HepG2 (cell line): ENCODE measurements at regions not wholly inside any gene's neighbourhood (a gene's known extent, or its start where the extent isn't known, plus 50 kb on each side); places are given as distances from the start of the nearest gene placed in this dataset.

ENCODE experiments used
- ATAC-seq: fragments of 200-7000 bp; cut with Tn5 transposase; 3 replicates; pipeline ENCODE4 v1.9.1; 2020; ENCODE audit warnings: mild to moderate bottlenecking, moderate library complexity
- BruUV-seq: library from RNA; stranded (reverse); fragments of 400-500 nt; replicated peaks from 2 replicates; lab custom pipeline; 2021; lab: Mats Ljungman, UMichigan
- CTCF ChIA-PET: fragments of 300-600 bp; formaldehyde crosslinking; extraction: SDS; loops from one replicate; lab custom pipeline; 2021; ENCODE audit warnings: low total read pairs, inconsistent platforms, low intra/inter-chr PET ratio; lab: Yijun Ruan, JAX
- POLR2A ChIA-PET: fragments of 350-600 bp; sonication (Branson Sonifier 250); formaldehyde crosslinking; loops from one replicate; lab custom pipeline; 2020; ENCODE audit warnings: antibody characterized with exemption, inconsistent platforms; lab: Yijun Ruan, JAX
- DNase-seq: peaks from one replicate; pipeline ENCODE4 v3.0.0-alpha.2; 2015; ENCODE audit warnings: low spot score
- FAIRE-seq: peaks from 3 replicates; lab custom pipeline; 2011; peaks lifted over from hg19 to GRCh38; lab: Jason Lieb, UNC
- H2AFZ ChIP-seq: one replicate; pipeline ENCODE4 v1.6.1; 2011; ENCODE audit warnings: low read length, inconsistent platforms
- H3K27ac ChIP-seq: fragments of 300-600 bp; 3 replicates; pipeline ENCODE4 v1.8.0; 2011; ENCODE audit warnings: mixed run types, mild to moderate bottlenecking, mixed read lengths, low read length, inconsistent platforms; ENCODE audit not compliant: insufficient read depth; ENCODE audit errors: extremely low read length
- H3K27me3 ChIP-seq, 2 experiments: fragments of 200-600 bp in 1 of 2; 2 replicates in 1 of 2; 3 replicates in 1 of 2; pipeline versions ENCODE4 v1.6.0 to v1.8.0; 2011; ENCODE audit warnings: low read length in 2 of 2, mild to moderate bottlenecking in 2 of 2, moderate library complexity in 2 of 2, inconsistent platforms in 1 of 2; ENCODE audit not compliant: insufficient read depth in 2 of 2, control insufficient read depth in 1 of 2
- H3K36me3 ChIP-seq, 2 experiments: fragments of 200-600 bp in 1 of 2; replicated peaks in 1 of 2; 2 replicates in 1 of 2; 3 replicates in 1 of 2; pipeline versions ENCODE4 v1.5.1 to v1.8.0; 2011; ENCODE audit warnings: low read length in 2 of 2, inconsistent platforms in 1 of 2; ENCODE audit not compliant: insufficient read depth in 2 of 2, control insufficient read depth in 1 of 2
- H3K4me1 ChIP-seq: 2 replicates; pipeline ENCODE4 v1.5.1; 2012; ENCODE audit warnings: low read length, inconsistent platforms; ENCODE audit not compliant: insufficient read depth
- H3K4me2 ChIP-seq: 2 replicates; pipeline ENCODE4 v1.6.0; 2011; ENCODE audit warnings: low read depth, low read length, inconsistent platforms
- H3K4me3 ChIP-seq, 3 experiments: fragments of 200-600 bp in 1 of 3; sonication (generic), shearing (Covaris generic) in 1 of 3; replicated peaks in 1 of 3; 2 replicates each; pipeline ENCODE4 v1.5.1; 2011 to 2016; ENCODE audit warnings: low read length in 3 of 3, inconsistent platforms in 2 of 3, low read depth in 2 of 3, mild to moderate bottlenecking in 2 of 3, control low read depth in 1 of 3, mixed read lengths in 1 of 3; ENCODE audit not compliant: insufficient read depth in 1 of 3
- H3K79me2 ChIP-seq: one replicate; pipeline ENCODE4 v1.6.1; 2011; ENCODE audit warnings: low read length, inconsistent platforms; ENCODE audit not compliant: insufficient read depth
- H3K9ac ChIP-seq: 2 replicates; pipeline ENCODE4 v1.6.0; 2011; ENCODE audit warnings: mild to moderate bottlenecking, low read depth, low read length, inconsistent platforms; ENCODE audit not compliant: insufficient read depth
- H3K9me3 ChIP-seq: 2 replicates; pipeline ENCODE4 v1.5.1; 2012; ENCODE audit warnings: mild to moderate bottlenecking, low read length
- H4K20me1 ChIP-seq: 2 replicates; pipeline ENCODE4 v1.6.0; 2011; ENCODE audit warnings: inconsistent platforms, mild to moderate bottlenecking, low read length, moderate library complexity; ENCODE audit not compliant: insufficient read depth
- ADNP ChIP-seq: sonication (generic); formaldehyde crosslinking; IDR thresholded peaks from 2 replicates; pipeline ENCODE4 v1.4.0; 2020; ENCODE audit warnings: missing genetic modification reagents
- ATF2 ChIP-seq: sonication (generic); formaldehyde crosslinking; IDR thresholded peaks from 2 replicates; pipeline ENCODE4 v1.4.0; 2020; ENCODE audit warnings: missing genetic modification reagents
- GTF2F1 ChIP-seq: fragments of 150-350 bp; IDR thresholded peaks from 2 replicates; pipeline ENCODE4 v1.6.1; 2014; ENCODE audit warnings: low read length
- IRF2 ChIP-seq: IDR thresholded peaks from 2 replicates; pipeline ENCODE4 v1.6.1; 2018; ENCODE audit warnings: missing genetic modification reagents, missing compliant biosample characterization
- KAT2B ChIP-seq: fragments of 150-350 bp; IDR thresholded peaks from 2 replicates; pipeline ENCODE4 v1.6.1; 2014; ENCODE audit warnings: low read depth, low read length, borderline replicate concordance
- PRMT3 ChIP-seq: sonication (generic); formaldehyde crosslinking; IDR thresholded peaks from 2 replicates; pipeline ENCODE4 v1.8.1; 2022; ENCODE audit warnings: low read depth, mild to moderate bottlenecking, moderate library complexity, missing genetic modification reagents, borderline replicate concordance
- SKI ChIP-seq: fragments of 450-650 bp; IDR thresholded peaks from one replicate; pipeline ENCODE4 v1.6.1; 2018; ENCODE audit warnings: mild to moderate bottlenecking; ENCODE audit not compliant: partially characterized antibody
- THAP8 ChIP-seq: sonication (generic); formaldehyde crosslinking; IDR thresholded peaks from 2 replicates; pipeline ENCODE4 v1.5.1; 2020; ENCODE audit warnings: missing genetic modification reagents, mild to moderate bottlenecking, borderline replicate concordance
- ZNF335 ChIP-seq: sonication (generic); formaldehyde crosslinking; IDR thresholded peaks from 2 replicates; pipeline ENCODE4 v1.4.0; 2020; ENCODE audit warnings: missing genetic modification reagents
- ZNF576 ChIP-seq: sonication (generic); formaldehyde crosslinking; IDR thresholded peaks from 2 replicates; pipeline ENCODE4 v1.4.0; 2020; ENCODE audit warnings: mild to moderate bottlenecking, missing genetic modification reagents
- ZNF670 ChIP-seq: sonication (generic); formaldehyde crosslinking; IDR thresholded peaks from 2 replicates; pipeline ENCODE4 v1.8.0; 2022; ENCODE audit warnings: mild to moderate bottlenecking, missing genetic modification reagents, borderline replicate concordance
- ZSCAN29 ChIP-seq: sonication (generic); formaldehyde crosslinking; conservative IDR thresholded peaks from 2 replicates; pipeline ENCODE4 v1.4.0; 2020; ENCODE audit warnings: mild to moderate bottlenecking, missing genetic modification reagents
- WGBS: methylation state at CpG from one replicate; pipeline ENCODE4 v1.1.6; 2017; ENCODE audit warnings: low lambda C conversion rate; 5-methylcytosine and 5-hydroxymethylcytosine counted together
- in situ Hi-C: cut with HindIII; loops from 2 replicates; pipeline ENCODE4 v1.10.0; 2017; ENCODE audit warnings: low pct_unique_long_range_greater_than_20kb; ENCODE audit not compliant: extremely low pct_ligation_motif_present
- intact Hi-C: fragments of 100-400 bp; cut with micrococcal nuclease; formaldehyde crosslinking; loops from one replicate; pipeline ENCODE4 v1.10.0; 2022; ENCODE audit not compliant: unreplicated experiment

GRCh38 chr7:21076574-21076973 lies 289.9 kb upstream of the SP8 start:
- ATAC-seq, result no peak
- H3K36me3 ChIP-seq, result no peaks in the 10 kb centered on the region
- ChIA-PET CTCF (no interaction called here), POLR2A (no interaction called here)
- intact Hi-C loops, result no loop called here
- 38% methylated on average over 5 of the region's 5 CpGs for WGBS
- H3K9me3 ChIP-seq, result no peaks in the 10 kb centered on the region; the same call in 1 of the 2 replicates
- no peaks in the 10 kb centered on the region for H3K4me1 ChIP-seq
- no peaks in the 10 kb centered on the region for H3K79me2 ChIP-seq
- FAIRE-seq, result no peak
- no peak overlapping the region for H2AFZ ChIP-seq
- no peak for TF ChIP-seq ZNF670 (CRISPR knock-in tag)
- TF ChIP-seq ATF2 (CRISPR knock-in tag), result no peak
- TF ChIP-seq ZNF576 (CRISPR knock-in tag), result no peak
- TF ChIP-seq IRF2, result no peak
- no peak for TF ChIP-seq THAP8
- no peak for TF ChIP-seq ZSCAN29
- no peak for TF ChIP-seq ADNP
- TF ChIP-seq ZNF335, result no peak
- TF ChIP-seq SKI, result no peak
- TF ChIP-seq GTF2F1, result no peak
- no peak for TF ChIP-seq KAT2B
- no peak for TF ChIP-seq PRMT3 (CRISPR knock-in tag)
- H3K9ac ChIP-seq, result no peak overlapping the region
- no peak overlapping the region for H3K4me2 ChIP-seq
- no peak overlapping the region for H3K4me3 ChIP-seq
- H3K27ac ChIP-seq, result no peak overlapping the region
- BruUV-seq, result no TSS peak
- in situ Hi-C loops, result no loop called here
- no peak for DNase-seq
- H3K27me3 ChIP-seq, result no peaks in the 10 kb centered on the region
- H4K20me1 ChIP-seq, result no peaks in the 10 kb centered on the region
